ENCODE measurements at regions not wholly inside any gene's neighbourhood (a gene's known extent, or its start where the extent isn't known, plus 50 kb on each side); places are given as distances from the start of the nearest gene placed in this dataset.

GRCh38 chr10:60704471-60704870 lies 73.8 kb upstream of the CDK1 start:
- TF ChIP-seq, protein P1, sequence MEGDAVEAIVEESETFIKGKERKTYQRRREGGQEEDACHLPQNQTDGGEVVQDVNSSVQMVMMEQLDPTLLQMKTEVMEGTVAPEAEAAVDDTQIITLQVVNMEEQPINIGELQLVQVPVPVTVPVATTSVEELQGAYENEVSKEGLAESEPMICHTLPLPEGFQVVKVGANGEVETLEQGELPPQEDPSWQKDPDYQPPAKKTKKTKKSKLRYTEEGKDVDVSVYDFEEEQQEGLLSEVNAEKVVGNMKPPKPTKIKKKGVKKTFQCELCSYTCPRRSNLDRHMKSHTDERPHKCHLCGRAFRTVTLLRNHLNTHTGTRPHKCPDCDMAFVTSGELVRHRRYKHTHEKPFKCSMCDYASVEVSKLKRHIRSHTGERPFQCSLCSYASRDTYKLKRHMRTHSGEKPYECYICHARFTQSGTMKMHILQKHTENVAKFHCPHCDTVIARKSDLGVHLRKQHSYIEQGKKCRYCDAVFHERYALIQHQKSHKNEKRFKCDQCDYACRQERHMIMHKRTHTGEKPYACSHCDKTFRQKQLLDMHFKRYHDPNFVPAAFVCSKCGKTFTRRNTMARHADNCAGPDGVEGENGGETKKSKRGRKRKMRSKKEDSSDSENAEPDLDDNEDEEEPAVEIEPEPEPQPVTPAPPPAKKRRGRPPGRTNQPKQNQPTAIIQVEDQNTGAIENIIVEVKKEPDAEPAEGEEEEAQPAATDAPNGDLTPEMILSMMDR (conservative IDR thresholded peaks at IDR 0.05; ENCODE audit: low read depth, low read length) = no peak
- TF ChIP-seq EZH2 (IDR thresholded peaks at IDR 0.05; ENCODE audit: low read length, unreplicated experiment) = no peak

Data from PC-3 (cell line).